ENCODE measurements at regions not wholly inside any gene's neighbourhood (a gene's known extent, or its start where the extent isn't known, plus 50 kb on each side); places are given as distances from the start of the nearest gene placed in this dataset.

DNA sequence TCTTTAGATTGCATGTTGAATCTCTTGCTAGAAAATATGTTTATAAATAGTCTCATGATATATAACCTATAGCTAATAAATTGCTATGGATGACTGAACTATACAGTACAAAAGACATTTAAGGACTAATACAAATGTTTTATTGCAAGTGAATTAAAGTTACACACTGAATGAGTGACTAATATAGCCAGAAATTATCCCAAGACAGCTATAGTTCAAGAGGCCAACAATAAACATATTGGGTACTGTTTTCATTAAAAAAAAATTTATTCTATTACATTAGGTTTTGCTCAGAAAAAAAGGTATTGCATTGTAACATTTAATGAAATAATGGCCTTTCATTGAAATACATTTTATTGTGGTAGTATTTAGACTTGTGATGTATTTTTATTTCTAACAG is 819.1 kb downstream of the TRIML1 start:
- Histone ChIP-seq H3K27ac (no peak overlapping the region), H3K27me3 (no peaks in the 10 kb centered on the region), H3K36me3 (no peaks in the 10 kb centered on the region), H3K9me3 (no peaks in the 10 kb centered on the region), H3K4me1 (ENCODE audit: insufficient read depth) (no peaks in the 10 kb centered on the region), H3K4me3 (no peak overlapping the region)
- no peak for DNase-seq
- TF ChIP-seq POLR2A (IDR thresholded peaks at IDR 0.05), result no peak
- TF ChIP-seq, protein P1, sequence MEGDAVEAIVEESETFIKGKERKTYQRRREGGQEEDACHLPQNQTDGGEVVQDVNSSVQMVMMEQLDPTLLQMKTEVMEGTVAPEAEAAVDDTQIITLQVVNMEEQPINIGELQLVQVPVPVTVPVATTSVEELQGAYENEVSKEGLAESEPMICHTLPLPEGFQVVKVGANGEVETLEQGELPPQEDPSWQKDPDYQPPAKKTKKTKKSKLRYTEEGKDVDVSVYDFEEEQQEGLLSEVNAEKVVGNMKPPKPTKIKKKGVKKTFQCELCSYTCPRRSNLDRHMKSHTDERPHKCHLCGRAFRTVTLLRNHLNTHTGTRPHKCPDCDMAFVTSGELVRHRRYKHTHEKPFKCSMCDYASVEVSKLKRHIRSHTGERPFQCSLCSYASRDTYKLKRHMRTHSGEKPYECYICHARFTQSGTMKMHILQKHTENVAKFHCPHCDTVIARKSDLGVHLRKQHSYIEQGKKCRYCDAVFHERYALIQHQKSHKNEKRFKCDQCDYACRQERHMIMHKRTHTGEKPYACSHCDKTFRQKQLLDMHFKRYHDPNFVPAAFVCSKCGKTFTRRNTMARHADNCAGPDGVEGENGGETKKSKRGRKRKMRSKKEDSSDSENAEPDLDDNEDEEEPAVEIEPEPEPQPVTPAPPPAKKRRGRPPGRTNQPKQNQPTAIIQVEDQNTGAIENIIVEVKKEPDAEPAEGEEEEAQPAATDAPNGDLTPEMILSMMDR (IDR thresholded peaks at IDR 0.05), result no peak
- no peak for TF ChIP-seq EP300 (IDR thresholded peaks at IDR 0.05)
- intact Hi-C loops (cut with DNase I), result no loop called here

DNA sequence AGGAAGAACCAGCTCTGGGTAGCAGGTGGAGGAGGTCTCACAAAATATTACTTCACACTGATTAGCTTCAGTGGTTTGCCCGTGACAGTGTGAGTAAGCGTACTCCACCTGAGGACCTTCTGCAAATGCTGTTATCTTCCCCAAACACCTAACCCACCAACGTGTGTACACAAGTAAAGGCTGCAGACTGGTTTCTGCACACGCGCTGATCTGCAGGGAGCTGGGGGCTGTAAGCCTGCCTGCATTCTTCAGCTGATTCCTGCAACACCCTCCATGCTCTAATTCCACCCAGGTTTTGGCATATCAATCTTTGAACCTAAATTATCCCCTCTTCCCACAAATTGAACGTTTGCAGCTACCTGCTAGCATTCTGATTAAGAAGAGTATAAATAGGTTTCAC is 820.2 kb downstream of the TRIML1 start:
- H3K27me3 ChIP-seq, result no peaks in the 10 kb centered on the region
- H3K36me3 ChIP-seq, result no peaks in the 10 kb centered on the region
- no peak for DNase-seq
- WGBS, 3 donors, result 67 to 75% (median 75%) methylated on average over 6 of the region's 6 CpGs
- intact Hi-C loops (cut with DNase I), result no loop called here
- H3K4me1 ChIP-seq (ENCODE audit: insufficient read depth), result no peaks in the 10 kb centered on the region
- no peak overlapping the region for H3K27ac ChIP-seq
- TF ChIP-seq POLR2A (IDR thresholded peaks at IDR 0.05), result no peak
- TF ChIP-seq, protein P1 (IDR thresholded peaks at IDR 0.05), result no peak
- TF ChIP-seq EP300 (IDR thresholded peaks at IDR 0.05), result no peak
- no peaks in the 10 kb centered on the region for H3K9me3 ChIP-seq
- no peak overlapping the region for H3K4me3 ChIP-seq

DNA sequence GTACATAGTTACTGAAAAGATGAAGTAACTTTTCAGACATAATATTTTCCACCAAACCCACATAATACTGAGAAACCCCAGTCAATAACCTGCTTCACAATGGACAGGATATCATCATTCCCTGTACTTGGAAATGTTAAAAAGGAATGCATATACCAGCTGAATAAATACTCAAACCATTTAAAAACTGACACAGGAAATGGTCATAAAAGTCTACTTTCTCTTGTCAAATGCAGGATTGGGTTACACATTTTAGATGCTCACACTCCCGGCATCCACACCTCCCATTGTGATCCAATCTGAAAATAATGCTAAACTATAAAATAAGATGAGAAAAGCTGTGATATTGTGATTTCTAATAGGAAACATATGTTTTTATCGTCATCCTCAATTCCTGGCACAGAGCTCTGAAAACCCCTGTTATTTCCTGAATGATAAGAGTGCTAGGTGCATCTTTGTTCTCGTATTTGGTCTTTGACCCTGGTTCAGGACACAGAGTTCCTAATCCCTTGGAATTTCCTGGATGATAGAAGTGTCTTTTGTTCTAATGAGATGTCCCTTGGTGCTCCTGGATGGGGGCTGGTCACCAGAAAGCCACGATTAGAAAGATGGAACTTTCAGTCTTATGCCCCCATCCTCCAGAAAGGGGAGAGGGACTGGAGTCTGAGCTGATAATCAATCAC is 821.3 kb downstream of the TRIML1 start:
- intact Hi-C loops (cut with DNase I), result no loop called here
- no peaks in the 10 kb centered on the region for H3K36me3 ChIP-seq
- no peak overlapping the region for H3K4me3 ChIP-seq
- H3K27me3 ChIP-seq, result no peaks in the 10 kb centered on the region
- H3K27ac ChIP-seq, result no peak overlapping the region
- no peaks in the 10 kb centered on the region for H3K4me1 ChIP-seq (ENCODE audit: insufficient read depth)
- H3K9me3 ChIP-seq, result no peaks in the 10 kb centered on the region
- 47 to 52% (median 50%) methylated on average over 4 of the region's 4 CpGs for WGBS, 3 donors
- DNase-seq, result no peak
- TF ChIP-seq POLR2A (IDR thresholded peaks at IDR 0.05) (no peak), EP300 (IDR thresholded peaks at IDR 0.05) (no peak)
- TF ChIP-seq, protein P1 (IDR thresholded peaks at IDR 0.05), result no peak

DNA sequence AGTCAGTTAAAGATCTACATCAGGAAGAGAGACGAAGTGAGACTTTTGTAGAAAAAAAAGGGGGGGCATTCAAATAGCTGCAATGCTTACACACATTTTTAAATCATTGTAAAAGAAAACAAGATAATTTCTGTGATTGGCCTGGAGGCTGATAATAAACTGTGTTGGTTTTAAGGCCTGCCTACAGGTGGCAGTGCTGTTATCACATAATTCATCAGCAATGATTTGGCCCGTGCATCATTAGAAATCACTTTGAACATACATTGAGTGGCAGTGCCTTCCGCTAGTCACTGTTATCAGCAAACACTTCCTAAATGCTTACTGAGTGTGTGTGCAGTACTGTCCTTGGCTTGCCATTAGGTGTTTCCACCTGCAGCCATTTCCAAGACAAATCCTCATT is 831.9 kb downstream of the TRIML1 start:
- no peak overlapping the region for H3K27ac ChIP-seq
- no peaks in the 10 kb centered on the region for H3K27me3 ChIP-seq
- H3K9me3 ChIP-seq, result no peaks in the 10 kb centered on the region
- no peak for DNase-seq
- intact Hi-C loops (cut with DNase I), result no loop called here
- no peak for TF ChIP-seq EP300 (IDR thresholded peaks at IDR 0.05)
- TF ChIP-seq, protein P1 (IDR thresholded peaks at IDR 0.05), result no peak
- TF ChIP-seq POLR2A (IDR thresholded peaks at IDR 0.05), result no peak
- no peak overlapping the region for H3K4me3 ChIP-seq
- no peaks in the 10 kb centered on the region for H3K4me1 ChIP-seq (ENCODE audit: insufficient read depth)
- H3K36me3 ChIP-seq, result no peaks in the 10 kb centered on the region
- 28 to 41% (median 34%) methylated on average over 3 of the region's 3 CpGs for WGBS, 3 donors
